Peyer's patch (tissue), 4 donors: ENCODE measurements at regions not wholly inside any gene's neighbourhood (a gene's known extent, or its start where the extent isn't known, plus 50 kb on each side); places are given as distances from the start of the nearest gene placed in this dataset.

ENCODE experiments used
- CTCF ChIP-seq, 6 experiments: fragments of 450-650 bp in 4 of 6; fragments of 200-600 bp in 2 of 6; sonication (generic) in 1 of 6; IDR thresholded peaks; one replicate each; pipeline ENCODE4 v1.5.1; 2017 to 2019; ENCODE audit warnings: antibody characterized with exemption in 6 of 6, mild to moderate bottlenecking in 3 of 6, moderate library complexity in 1 of 6
- POLR2A ChIP-seq, 2 donors: fragments of 450-650 bp; IDR thresholded peaks; one replicate each; pipeline ENCODE4 v1.5.1; 2017; ENCODE audit warnings: antibody characterized with exemption in 2 of 2, mild to moderate bottlenecking in 2 of 2, moderate library complexity in 2 of 2

DNA sequence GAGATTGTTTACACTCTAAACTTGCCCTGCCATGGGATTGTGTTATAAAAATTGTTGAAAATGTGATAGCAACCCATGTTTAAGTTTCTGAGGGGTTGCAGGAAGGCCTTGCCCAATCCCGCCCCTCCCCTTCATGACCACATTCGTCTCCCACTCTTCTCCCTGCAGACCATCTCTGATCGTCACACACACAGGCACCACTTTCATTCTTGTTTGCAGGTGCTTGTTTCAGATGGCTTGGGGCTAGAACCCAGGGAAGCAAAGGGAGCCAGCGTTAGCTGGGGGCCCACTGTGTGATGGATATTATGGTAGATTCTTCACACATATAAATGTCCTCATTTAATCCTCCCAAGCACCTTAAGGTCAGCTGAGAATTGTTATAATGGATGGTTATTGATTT is 286.7 kb upstream of the HABP2 start:
- TF ChIP-seq CTCF (IDR thresholded peaks at IDR 0.05) (no peak), POLR2A (IDR thresholded peaks at IDR 0.05) (no peak)
